GM12878 (cell line): ENCODE measurements at regions not wholly inside any gene's neighbourhood (a gene's known extent, or its start where the extent isn't known, plus 50 kb on each side); places are given as distances from the start of the nearest gene placed in this dataset.

Experiments
- ATAC-seq: fragments of 200-7000 bp; cut with Tn5 transposase; 3 replicates; pipeline ENCODE4 v1.9.1; 2020; ENCODE audit warnings: mild to moderate bottlenecking, moderate library complexity
- BruUV-seq: library from RNA; stranded (reverse); fragments of 400-500 nt; replicated peaks from 2 replicates; lab custom pipeline; 2021; lab: Mats Ljungman, UMichigan
- CTCF ChIA-PET: fragments of 300-600 bp; sonication (Branson Sonifier 250); formaldehyde crosslinking; extraction: SDS; loops from one replicate; lab custom pipeline; 2021; ENCODE audit warnings: inconsistent platforms; lab: Yijun Ruan, JAX
- POLR2A ChIA-PET: fragments of 350-600 bp; formaldehyde crosslinking; extraction: SDS; loops from one replicate; lab custom pipeline; 2021; ENCODE audit warnings: inconsistent platforms; lab: Charles Lee
- RAD21 ChIA-PET: fragments of 300-600 bp; sonication (Branson Sonifier 250); formaldehyde crosslinking; loops from one replicate; lab custom pipeline; 2023; ENCODE audit warnings: antibody characterized with exemption; ENCODE audit not compliant: unreplicated experiment; lab: Charles Lee
- SMC1A ChIA-PET: fragments of 300-600 bp; sonication (Branson Sonifier 250); formaldehyde crosslinking; loops from one replicate; lab custom pipeline; 2023; ENCODE audit not compliant: unreplicated experiment, uncharacterized antibody; lab: Charles Lee
- DNase-seq: peaks from one replicate; pipeline ENCODE4 v3.0.0-alpha.2; 2011; ENCODE audit warnings: low read depth, low spot score
- FAIRE-seq: peaks from 3 replicates; lab custom pipeline; 2011; peaks lifted over from hg19 to GRCh38; lab: Jason Lieb, UNC
- H2AFZ ChIP-seq: 2 replicates; pipeline ENCODE4 v1.6.0; 2011; ENCODE audit warnings: low read depth, low read length, control low read depth; ENCODE audit not compliant: control insufficient read depth
- H3K27ac ChIP-seq: 2 replicates; pipeline ENCODE4 v1.5.1; 2011; ENCODE audit warnings: control low read depth; ENCODE audit not compliant: control insufficient read depth, insufficient read depth
- H3K27me3 ChIP-seq, 2 experiments: replicated peaks in 1 of 2; 2 replicates each; pipeline versions ENCODE4 v1.6.0 to v1.6.1; 2011; ENCODE audit warnings: low read length in 1 of 2; ENCODE audit not compliant: control insufficient read depth in 2 of 2, insufficient read depth in 2 of 2
- H3K36me3 ChIP-seq, 2 experiments: 2 replicates each; pipeline ENCODE4 v1.5.1; 2011; ENCODE audit warnings: low read length in 1 of 2; ENCODE audit not compliant: control insufficient read depth in 2 of 2, insufficient read depth in 2 of 2
- H3K4me1 ChIP-seq: 2 replicates; pipeline ENCODE4 v1.6.1; 2011; ENCODE audit warnings: mild to moderate bottlenecking, low read length, moderate library complexity, mixed read lengths; ENCODE audit not compliant: control insufficient read depth, insufficient read depth
- H3K4me2 ChIP-seq: 2 replicates; pipeline ENCODE4 v1.6.0; 2011; ENCODE audit warnings: control low read depth; ENCODE audit not compliant: control insufficient read depth, insufficient read depth
- H3K4me3 ChIP-seq: fragments of 200-600 bp; sonication (generic); 2 replicates; pipeline ENCODE4 v1.5.1; 2016
- H3K79me2 ChIP-seq: 2 replicates; pipeline ENCODE4 v1.6.0; 2011; ENCODE audit warnings: low read length; ENCODE audit not compliant: control insufficient read depth, insufficient read depth
- H3K9ac ChIP-seq: 2 replicates; pipeline ENCODE4 v1.8.0; 2011; ENCODE audit warnings: low read length, control low read depth, mixed read lengths; ENCODE audit not compliant: control insufficient read depth, insufficient read depth
- H3K9me3 ChIP-seq: replicated peaks from 3 replicates; pipeline ENCODE4 v1.5.1; 2011; ENCODE audit warnings: mild to moderate bottlenecking, low read length; ENCODE audit not compliant: control insufficient read depth, insufficient read depth
- H4K20me1 ChIP-seq: 2 replicates; pipeline ENCODE4 v1.6.0; 2011; ENCODE audit not compliant: control insufficient read depth, insufficient read depth
- BCL3 ChIP-seq: IDR thresholded peaks from 2 replicates; pipeline ENCODE4 v1.6.1; 2011; ENCODE audit warnings: borderline replicate concordance, low read depth, mild to moderate bottlenecking, moderate library complexity, low read length; ENCODE audit not compliant: insufficient read depth, poor library complexity, severe bottlenecking
- BHLHE40 ChIP-seq, 2 experiments: fragments of 450-650 bp in 1 of 2; IDR thresholded peaks; 2 replicates each; pipeline ENCODE4 v1.6.1; 2011 to 2017; ENCODE audit warnings: low read depth in 2 of 2, borderline replicate concordance in 1 of 2, improper control_type of control experiment in 1 of 2, low read length in 1 of 2, mild to moderate bottlenecking in 1 of 2
- EZH2 ChIP-seq: IDR thresholded peaks from 2 replicates; pipeline ENCODE4 v1.6.1; 2012; ENCODE audit warnings: low read depth, mild to moderate bottlenecking, control low read depth, inconsistent platforms, low read length, borderline replicate concordance; ENCODE audit not compliant: control insufficient read depth
- HCFC1 ChIP-seq: fragments of 150-350 bp; IDR thresholded peaks from 2 replicates; pipeline ENCODE4 v1.6.1; 2014; ENCODE audit warnings: low read length
- IKZF1 ChIP-seq: fragments of 450-650 bp; conservative IDR thresholded peaks from 2 replicates; pipeline ENCODE4 v1.6.1; 2017; ENCODE audit warnings: antibody characterized with exemption, mild to moderate bottlenecking
- NR2C2 ChIP-seq: IDR thresholded peaks from 2 replicates; pipeline ENCODE4 v1.6.1; 2011; ENCODE audit warnings: borderline replicate concordance, low read depth; ENCODE audit not compliant: control insufficient read depth, insufficient read length
- PAX5 ChIP-seq: IDR thresholded peaks from 2 replicates; pipeline ENCODE4 v1.6.1; 2011; ENCODE audit warnings: low read depth, low read length, borderline replicate concordance
- RUNX3 ChIP-seq: IDR thresholded peaks from 2 replicates; pipeline ENCODE4 v1.6.1; 2012; ENCODE audit warnings: low read length, inconsistent platforms
- SUZ12 ChIP-seq: fragments of 200-600 bp; sonication (generic); IDR thresholded peaks from one replicate; pipeline ENCODE4 v1.6.1; 2018; ENCODE audit warnings: antibody characterized with exemption, mild to moderate bottlenecking; ENCODE audit not compliant: unreplicated experiment
- ZNF687 ChIP-seq: fragments of 450-650 bp; IDR thresholded peaks from 2 replicates; pipeline ENCODE4 v1.6.1; 2017; ENCODE audit warnings: mild to moderate bottlenecking, moderate library complexity
- WGBS: methylation state at CpG from one replicate; pipeline ENCODE4 v1.1.6; 2016; ENCODE audit warnings: low lambda C conversion rate; ENCODE audit not compliant: insufficient replicate concordance, insufficient coverage; ENCODE audit errors: missing lambda C conversion rate; 5-methylcytosine and 5-hydroxymethylcytosine counted together
- in situ Hi-C: fragments of 300-500 bp; cut with MboI; formaldehyde crosslinking; loops from 9 replicates; pipeline ENCODE4 v1.14.3; 2018; ENCODE audit warnings: mixed read lengths
- intact Hi-C: fragments of 100-400 bp; cut with micrococcal nuclease; formaldehyde crosslinking; loops from one replicate; pipeline ENCODE4 v1.14.2; 2022; ENCODE audit not compliant: unreplicated experiment
- TF ChIP-seq, protein P1 (sequence below): fragments of 150-350 bp; IDR thresholded peaks from 2 replicates; pipeline ENCODE4 v1.6.1; 2014; ENCODE audit warnings: mild to moderate bottlenecking, low read depth, low read length
- TF ChIP-seq, protein P2 (sequence below): fragments of 450-650 bp; formaldehyde crosslinking; IDR thresholded peaks from 2 replicates; pipeline ENCODE4 v1.4.0; 2022; ENCODE audit warnings: mild to moderate bottlenecking, moderate library complexity

DNA sequence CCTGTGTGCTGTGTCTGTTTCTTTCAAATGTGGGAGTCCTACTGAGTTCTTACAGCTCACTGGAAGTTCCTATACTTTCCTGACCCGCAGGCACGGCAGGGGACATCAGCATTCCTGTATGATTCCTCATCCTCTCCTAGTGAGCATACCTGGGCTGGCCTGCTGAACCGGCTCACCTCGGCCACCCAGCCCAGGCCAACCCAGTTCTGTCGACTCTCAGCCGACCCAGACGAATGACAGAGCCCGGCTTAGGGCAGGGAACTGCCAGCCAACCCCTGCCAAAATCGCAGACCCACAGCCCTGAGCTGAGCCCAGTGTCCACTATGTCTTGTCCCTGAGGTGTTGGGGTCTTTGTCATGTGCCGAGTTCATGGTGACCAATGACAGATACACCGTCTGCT, 339.7 kb downstream of the BRD1 start (continued):
- no peak for TF ChIP-seq ZNF687
- no peak for TF ChIP-seq RUNX3
- TF ChIP-seq BCL3, result no peak
- no peak for TF ChIP-seq PAX5
- no peak for TF ChIP-seq BHLHE40 (IDR thresholded peaks at IDR 0.05; ENCODE audit: borderline replicate concordance in 1 of 2, low read depth in 2 of 2, low read length in 1 of 2)
- no peak for TF ChIP-seq IKZF1

GRCh38 chr22:49486225-49486624, 341.4 kb downstream of the BRD1 start:
- intact Hi-C loops, result no loop called here
- H3K36me3 ChIP-seq, result no peaks in the 10 kb centered on the region
- H2AFZ ChIP-seq, result no peak overlapping the region
- no peaks in the 10 kb centered on the region for H3K4me1 ChIP-seq
- ATAC-seq, result no peak
- ChIA-PET CTCF (no interaction called here), RAD21 (no interaction called here), SMC1A (no interaction called here), POLR2A (interaction anchor here (0.6 kb wide), 1 partner anchor 9 kb away, joined by 4 read pairs; no protein-coding TSS in a partner anchor)
- BruUV-seq, result no TSS peak
- DNase-seq, result no peak
- H3K79me2 ChIP-seq, result no peaks in the 10 kb centered on the region
- H3K9ac ChIP-seq, result no peak overlapping the region
- H3K27me3 ChIP-seq, result no peaks in the 10 kb centered on the region
- in situ Hi-C loops, result no loop called here
- no peaks in the 10 kb centered on the region for H4K20me1 ChIP-seq
- 73% methylated on average over 7 of the region's 7 CpGs for WGBS
- H3K27ac ChIP-seq, result no peak overlapping the region
- no peak for FAIRE-seq
- H3K4me2 ChIP-seq, result no peak overlapping the region
- no peak overlapping the region for H3K4me3 ChIP-seq
- H3K9me3 ChIP-seq, result no peaks in the 10 kb centered on the region; the same call in 2 of the 3 replicates
- TF ChIP-seq, protein P1, sequence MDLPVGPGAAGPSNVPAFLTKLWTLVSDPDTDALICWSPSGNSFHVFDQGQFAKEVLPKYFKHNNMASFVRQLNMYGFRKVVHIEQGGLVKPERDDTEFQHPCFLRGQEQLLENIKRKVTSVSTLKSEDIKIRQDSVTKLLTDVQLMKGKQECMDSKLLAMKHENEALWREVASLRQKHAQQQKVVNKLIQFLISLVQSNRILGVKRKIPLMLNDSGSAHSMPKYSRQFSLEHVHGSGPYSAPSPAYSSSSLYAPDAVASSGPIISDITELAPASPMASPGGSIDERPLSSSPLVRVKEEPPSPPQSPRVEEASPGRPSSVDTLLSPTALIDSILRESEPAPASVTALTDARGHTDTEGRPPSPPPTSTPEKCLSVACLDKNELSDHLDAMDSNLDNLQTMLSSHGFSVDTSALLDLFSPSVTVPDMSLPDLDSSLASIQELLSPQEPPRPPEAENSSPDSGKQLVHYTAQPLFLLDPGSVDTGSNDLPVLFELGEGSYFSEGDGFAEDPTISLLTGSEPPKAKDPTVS, result no peak
- no peak for TF ChIP-seq NR2C2
- no peak for TF ChIP-seq SUZ12
- no peak for TF ChIP-seq EZH2
- TF ChIP-seq, protein P2, sequence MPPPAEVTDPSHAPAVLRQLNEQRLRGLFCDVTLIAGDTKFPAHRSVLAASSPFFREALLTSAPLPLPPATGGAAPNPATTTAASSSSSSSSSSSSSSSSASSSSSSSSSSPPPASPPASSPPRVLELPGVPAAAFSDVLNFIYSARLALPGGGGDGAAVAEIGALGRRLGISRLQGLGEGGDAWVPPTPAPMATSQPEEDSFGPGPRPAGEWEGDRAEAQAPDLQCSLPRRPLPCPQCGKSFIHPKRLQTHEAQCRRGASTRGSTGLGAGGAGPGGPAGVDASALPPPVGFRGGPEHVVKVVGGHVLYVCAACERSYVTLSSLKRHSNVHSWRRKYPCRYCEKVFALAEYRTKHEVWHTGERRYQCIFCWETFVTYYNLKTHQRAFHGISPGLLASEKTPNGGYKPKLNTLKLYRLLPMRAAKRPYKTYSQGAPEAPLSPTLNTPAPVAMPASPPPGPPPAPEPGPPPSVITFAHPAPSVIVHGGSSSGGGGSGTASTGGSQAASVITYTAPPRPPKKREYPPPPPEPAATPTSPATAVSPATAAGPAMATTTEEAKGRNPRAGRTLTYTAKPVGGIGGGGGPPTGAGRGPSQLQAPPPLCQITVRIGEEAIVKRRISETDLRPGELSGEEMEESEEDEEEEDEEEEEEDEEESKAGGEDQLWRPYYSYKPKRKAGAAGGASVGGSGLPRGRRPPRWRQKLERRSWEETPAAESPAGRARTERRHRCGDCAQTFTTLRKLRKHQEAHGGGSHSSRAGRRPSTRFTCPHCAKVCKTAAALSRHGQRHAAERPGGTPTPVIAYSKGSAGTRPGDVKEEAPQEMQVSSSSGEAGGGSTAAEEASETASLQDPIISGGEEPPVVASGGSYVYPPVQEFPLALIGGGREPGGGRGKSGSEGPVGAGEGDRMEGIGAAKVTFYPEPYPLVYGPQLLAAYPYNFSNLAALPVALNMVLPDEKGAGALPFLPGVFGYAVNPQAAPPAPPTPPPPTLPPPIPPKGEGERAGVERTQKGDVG (CRISPR knock-in tag), result no peak
- TF ChIP-seq HCFC1, result no peak
